ENCODE measurements at regions not wholly inside any gene's neighbourhood (a gene's known extent, or its start where the extent isn't known, plus 50 kb on each side); places are given as distances from the start of the nearest gene placed in this dataset.

GRCh38 chr10:131670341-131670740 is 230.5 kb upstream of the PPP2R2D start:
- TF ChIP-seq CTCF (IDR thresholded peaks at IDR 0.05) (no peak), POLR2A (IDR thresholded peaks at IDR 0.05) (no peak)
